DOHH2 (cell line): ENCODE measurements at regions not wholly inside any gene's neighbourhood (a gene's known extent, or its start where the extent isn't known, plus 50 kb on each side); places are given as distances from the start of the nearest gene placed in this dataset.

Experiments
- EZH2phosphoT487 ChIP-seq: fragments of 200-600 bp; sonication (generic); IDR thresholded peaks from 2 replicates; pipeline ENCODE4 v1.6.1; 2017; ENCODE audit warnings: borderline replicate concordance, mild to moderate bottlenecking, antibody characterized with exemption, low read length, moderate library complexity, mixed read lengths
- TF ChIP-seq, protein P1 (sequence below): fragments of 200-600 bp; sonication (generic); IDR thresholded peaks from one replicate; pipeline ENCODE4 v1.5.1; 2014; ENCODE audit warnings: antibody characterized with exemption, mild to moderate bottlenecking, low read depth, low read length; ENCODE audit not compliant: poor library complexity, severe bottlenecking

DNA sequence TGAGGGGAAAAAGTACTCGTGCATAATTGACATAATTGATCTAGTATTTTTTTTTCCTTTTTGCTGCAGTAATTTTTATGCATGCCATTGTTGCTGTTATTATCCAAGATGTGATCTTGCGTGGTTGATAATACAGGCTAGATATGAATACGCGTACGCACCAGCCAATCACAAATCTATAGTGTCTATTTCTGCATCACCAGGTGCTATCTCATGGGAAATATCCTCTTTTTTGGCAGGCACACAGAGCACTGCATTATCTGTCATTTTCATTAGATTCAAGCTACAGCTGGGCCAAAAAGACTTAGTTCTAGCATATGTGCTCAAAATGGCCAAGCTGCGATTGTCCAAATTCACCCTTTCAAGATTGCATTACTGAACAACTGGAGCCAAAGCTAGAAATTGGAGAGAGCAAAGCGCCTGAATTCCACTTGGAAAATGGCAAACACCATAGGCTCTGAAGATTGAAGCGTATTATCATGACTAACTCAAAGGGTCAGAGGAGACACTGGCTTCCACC, 181.1 kb downstream of the TSHZ3 start:
- TF ChIP-seq, protein P1, sequence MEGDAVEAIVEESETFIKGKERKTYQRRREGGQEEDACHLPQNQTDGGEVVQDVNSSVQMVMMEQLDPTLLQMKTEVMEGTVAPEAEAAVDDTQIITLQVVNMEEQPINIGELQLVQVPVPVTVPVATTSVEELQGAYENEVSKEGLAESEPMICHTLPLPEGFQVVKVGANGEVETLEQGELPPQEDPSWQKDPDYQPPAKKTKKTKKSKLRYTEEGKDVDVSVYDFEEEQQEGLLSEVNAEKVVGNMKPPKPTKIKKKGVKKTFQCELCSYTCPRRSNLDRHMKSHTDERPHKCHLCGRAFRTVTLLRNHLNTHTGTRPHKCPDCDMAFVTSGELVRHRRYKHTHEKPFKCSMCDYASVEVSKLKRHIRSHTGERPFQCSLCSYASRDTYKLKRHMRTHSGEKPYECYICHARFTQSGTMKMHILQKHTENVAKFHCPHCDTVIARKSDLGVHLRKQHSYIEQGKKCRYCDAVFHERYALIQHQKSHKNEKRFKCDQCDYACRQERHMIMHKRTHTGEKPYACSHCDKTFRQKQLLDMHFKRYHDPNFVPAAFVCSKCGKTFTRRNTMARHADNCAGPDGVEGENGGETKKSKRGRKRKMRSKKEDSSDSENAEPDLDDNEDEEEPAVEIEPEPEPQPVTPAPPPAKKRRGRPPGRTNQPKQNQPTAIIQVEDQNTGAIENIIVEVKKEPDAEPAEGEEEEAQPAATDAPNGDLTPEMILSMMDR = no peak
- TF ChIP-seq EZH2phosphoT487 = no peak
